Endothelial cell of umbilical vein (primary cell): ENCODE measurements at regions not wholly inside any gene's neighbourhood (a gene's known extent, or its start where the extent isn't known, plus 50 kb on each side); places are given as distances from the start of the nearest gene placed in this dataset.

Experiments
- BruUV-seq: library from RNA; stranded (reverse); fragments of 400-500 nt; replicated peaks from 2 replicates; lab custom pipeline; 2021; lab: Mats Ljungman, UMichigan
- CTCF ChIA-PET: fragments of 300-600, 350-600 bp; sonication (Branson Sonifier 250); formaldehyde crosslinking; loops from one replicate; lab custom pipeline; 2021; ENCODE audit warnings: antibody characterized with exemption, inconsistent platforms; lab: Charles Lee
- POLR2A ChIA-PET: fragments of 300-600, 350-600 bp; sonication (Branson Sonifier 250); formaldehyde crosslinking; loops from one replicate; lab custom pipeline; 2021; ENCODE audit warnings: antibody characterized with exemption, inconsistent platforms; lab: Charles Lee
- DNase-seq: peaks from one replicate; pipeline ENCODE4 v3.0.0-alpha.2; 2011; ENCODE audit warnings: low read depth, low spot score
- FAIRE-seq: peaks from 2 replicates; lab custom pipeline; 2011; peaks lifted over from hg19 to GRCh38; lab: Jason Lieb, UNC
- H2AFZ ChIP-seq: 2 replicates; pipeline ENCODE4 v1.6.0; 2012; ENCODE audit warnings: low read depth, low read length, control low read depth, inconsistent platforms
- H3K27ac ChIP-seq: 2 replicates; pipeline ENCODE4 v1.5.1; 2011; ENCODE audit warnings: low read depth, mild to moderate bottlenecking, control low read depth, low read length, moderate library complexity; ENCODE audit not compliant: insufficient read depth
- H3K27me3 ChIP-seq, 2 experiments: 2 replicates each; pipeline versions ENCODE4 v1.6.0 to v1.6.1; 2011; ENCODE audit warnings: low read length in 2 of 2, mixed read lengths in 1 of 2; ENCODE audit not compliant: control insufficient read depth in 2 of 2, insufficient read depth in 2 of 2
- H3K36me3 ChIP-seq, 2 experiments: 2 replicates in 1 of 2; 3 replicates in 1 of 2; pipeline ENCODE4 v1.5.1; 2011; ENCODE audit warnings: low read length in 2 of 2, mild to moderate bottlenecking in 1 of 2, moderate library complexity in 1 of 2; ENCODE audit not compliant: control insufficient read depth in 2 of 2, insufficient read depth in 2 of 2; ENCODE audit errors: extremely low read depth in 1 of 2
- H3K4me1 ChIP-seq: 3 replicates; pipeline ENCODE4 v1.5.1; 2011; ENCODE audit warnings: mild to moderate bottlenecking, low read length; ENCODE audit not compliant: control insufficient read depth, insufficient read depth; ENCODE audit errors: extremely low read depth
- H3K4me2 ChIP-seq: 2 replicates; pipeline ENCODE4 v1.6.1; 2011; ENCODE audit warnings: low read length, control low read depth, mixed read lengths; ENCODE audit not compliant: insufficient read depth
- H3K4me3 ChIP-seq, 3 experiments: fragments of 200-600 bp in 1 of 3; sonication (generic), shearing (Covaris generic) in 1 of 3; replicated peaks in 1 of 3; 2 replicates each; pipeline ENCODE4 v1.5.1; 2011 to 2016; ENCODE audit warnings: control low read depth in 3 of 3, low read length in 3 of 3, mild to moderate bottlenecking in 2 of 3, inconsistent platforms in 1 of 3, low read depth in 1 of 3, moderate library complexity in 1 of 3; ENCODE audit not compliant: insufficient read depth in 1 of 3
- H3K79me2 ChIP-seq: 2 replicates; pipeline ENCODE4 v1.6.0; 2012; ENCODE audit warnings: low read length, inconsistent platforms; ENCODE audit not compliant: control insufficient read depth, insufficient read depth
- H3K9ac ChIP-seq: replicated peaks from 2 replicates; pipeline ENCODE3; 2011; ENCODE audit warnings: low read length, control low read depth; ENCODE audit not compliant: insufficient read depth; ENCODE audit errors: extremely low read depth
- H3K9me1 ChIP-seq: replicated peaks from 3 replicates; pipeline ENCODE4 v1.6.0; 2011; ENCODE audit warnings: mild to moderate bottlenecking, low read length; ENCODE audit not compliant: control insufficient read depth, insufficient read depth; ENCODE audit errors: extremely low read depth
- H3K9me3 ChIP-seq: replicated peaks from 2 replicates; pipeline ENCODE4 v1.5.1; 2012; ENCODE audit warnings: low read length, inconsistent platforms; ENCODE audit not compliant: control insufficient read depth, insufficient read depth
- H4K20me1 ChIP-seq: replicated peaks from 2 replicates; pipeline ENCODE3; 2011; ENCODE audit warnings: mild to moderate bottlenecking, low read length; ENCODE audit not compliant: control insufficient read depth, insufficient read depth; ENCODE audit errors: extremely low read depth
- CTCF ChIP-seq, 2 donors: IDR thresholded peaks; 1 replicate in 1 of 2; 2 replicates in 1 of 2; pipeline ENCODE4 v1.5.1; 2011; ENCODE audit warnings: low read length in 2 of 2, mild to moderate bottlenecking in 2 of 2, moderate library complexity in 2 of 2, control low read depth in 1 of 2, inconsistent platforms in 1 of 2, low read depth in 1 of 2; ENCODE audit not compliant: insufficient read depth in 1 of 2; ENCODE audit errors: extremely low read depth in 1 of 2
- EZH2 ChIP-seq: IDR thresholded peaks from 2 replicates; pipeline ENCODE4 v1.6.1; 2012; ENCODE audit warnings: borderline replicate concordance, low read depth, mild to moderate bottlenecking, moderate library complexity, low read length, inconsistent platforms; ENCODE audit not compliant: severe bottlenecking
- FOS ChIP-seq: IDR thresholded peaks from 2 replicates; pipeline ENCODE4 v1.6.1; 2011; ENCODE audit warnings: mild to moderate bottlenecking, low read length, moderate library complexity, borderline replicate concordance; ENCODE audit not compliant: insufficient read depth
- GATA2 ChIP-seq: IDR thresholded peaks from 2 replicates; pipeline ENCODE4 v1.7.0; 2011; ENCODE audit warnings: low read depth, mild to moderate bottlenecking, moderate library complexity, mixed read lengths, low read length; ENCODE audit not compliant: insufficient read length, insufficient read depth
- JUN ChIP-seq: IDR thresholded peaks from 2 replicates; pipeline ENCODE4 v1.6.1; 2011; ENCODE audit warnings: borderline replicate concordance, low read depth; ENCODE audit not compliant: insufficient read length, insufficient read depth
- MAX ChIP-seq: IDR thresholded peaks from 2 replicates; pipeline ENCODE4 v1.6.1; 2011; ENCODE audit not compliant: insufficient read depth, insufficient read length
- MYC ChIP-seq: IDR thresholded peaks from one replicate; pipeline ENCODE4 v1.6.1; 2011; ENCODE audit warnings: mild to moderate bottlenecking, low read depth, low read length
- POLR2A ChIP-seq: IDR thresholded peaks from 2 replicates; pipeline ENCODE4 v1.6.1; 2012; ENCODE audit warnings: low read depth, mild to moderate bottlenecking, control low read depth, low read length
- dilution Hi-C: fragments of 300-500 bp; cut with MboI; formaldehyde crosslinking; loops from one replicate; pipeline ENCODE4 v1.15.0; 2019; ENCODE audit warnings: low sequenced_read_pairs; ENCODE audit not compliant: extremely low pct_ligation_motif_present
- intact Hi-C: fragments of 100-400 bp; cut with micrococcal nuclease; formaldehyde crosslinking; loops from one replicate; pipeline ENCODE4 v1.10.0; 2022

- no peak overlapping the region for H3K27ac ChIP-seq
- H3K79me2 ChIP-seq = no peaks in the 10 kb centered on the region
- H4K20me1 ChIP-seq = no peaks in the 10 kb centered on the region
- no TSS peak for BruUV-seq
- FAIRE-seq = no peak
- no peaks in the 10 kb centered on the region for H3K9me1 ChIP-seq
- POLR2A ChIA-PET = no interaction called here
- no peaks in the 10 kb centered on the region for H3K4me1 ChIP-seq
- CTCF ChIA-PET = no interaction called here
- no peak for TF ChIP-seq CTCF (IDR thresholded peaks at IDR 0.05; ENCODE audit: extremely low read depth in 1 of 2, insufficient read depth in 1 of 2, low read depth in 1 of 2, low read length in 2 of 2)
- TF ChIP-seq MAX = no peak
- TF ChIP-seq FOS = no peak
- TF ChIP-seq POLR2A = no peak
- TF ChIP-seq MYC = no peak
- TF ChIP-seq EZH2 = no peak
- no peak for TF ChIP-seq JUN
- TF ChIP-seq GATA2 = no peak
- H3K9me3 ChIP-seq = no peaks in the 10 kb centered on the region
- H2AFZ ChIP-seq = no peak overlapping the region
- no peaks in the 10 kb centered on the region for H3K36me3 ChIP-seq
- no peak overlapping the region for H3K4me2 ChIP-seq
- intact Hi-C loops (no loop called here), dilution Hi-C loops (no loop called here)
- DNase-seq = no peak
- H3K27me3 ChIP-seq = no peaks in the 10 kb centered on the region
- H3K9ac ChIP-seq = no peak overlapping the region
- H3K4me3 ChIP-seq = no peak overlapping the region
Observed at GRCh38 chr14:104372390-104373054, 207.0 kb upstream of the C14orf180 start.
